ENCODE measurements at regions not wholly inside any gene's neighbourhood (a gene's known extent, or its start where the extent isn't known, plus 50 kb on each side); places are given as distances from the start of the nearest gene placed in this dataset.

- TF ChIP-seq, protein P1, sequence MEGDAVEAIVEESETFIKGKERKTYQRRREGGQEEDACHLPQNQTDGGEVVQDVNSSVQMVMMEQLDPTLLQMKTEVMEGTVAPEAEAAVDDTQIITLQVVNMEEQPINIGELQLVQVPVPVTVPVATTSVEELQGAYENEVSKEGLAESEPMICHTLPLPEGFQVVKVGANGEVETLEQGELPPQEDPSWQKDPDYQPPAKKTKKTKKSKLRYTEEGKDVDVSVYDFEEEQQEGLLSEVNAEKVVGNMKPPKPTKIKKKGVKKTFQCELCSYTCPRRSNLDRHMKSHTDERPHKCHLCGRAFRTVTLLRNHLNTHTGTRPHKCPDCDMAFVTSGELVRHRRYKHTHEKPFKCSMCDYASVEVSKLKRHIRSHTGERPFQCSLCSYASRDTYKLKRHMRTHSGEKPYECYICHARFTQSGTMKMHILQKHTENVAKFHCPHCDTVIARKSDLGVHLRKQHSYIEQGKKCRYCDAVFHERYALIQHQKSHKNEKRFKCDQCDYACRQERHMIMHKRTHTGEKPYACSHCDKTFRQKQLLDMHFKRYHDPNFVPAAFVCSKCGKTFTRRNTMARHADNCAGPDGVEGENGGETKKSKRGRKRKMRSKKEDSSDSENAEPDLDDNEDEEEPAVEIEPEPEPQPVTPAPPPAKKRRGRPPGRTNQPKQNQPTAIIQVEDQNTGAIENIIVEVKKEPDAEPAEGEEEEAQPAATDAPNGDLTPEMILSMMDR (IDR thresholded peaks at IDR 0.05), result no peak
- Histone ChIP-seq H3K27ac (no peak overlapping the region), H3K36me3 (no peaks in the 10 kb centered on the region), H3K4me3 (no peak overlapping the region), H3K9me3 (peaks cover 0 to 5% (median 0%) of the 10 kb centered on the region in 11 donors), H3K4me1 (peaks cover 0 to 18% (median 3%) of the 10 kb centered on the region in 9 donors), H3K27me3 (peaks cover 0 to 3% (median 0%) of the 10 kb centered on the region in 7 donors)
- DNase-seq (no peak), ATAC-seq (no peak)
- WGBS, 2 donors, result 78 to 85% methylated on average over 10 of the region's 10 CpGs
- intact Hi-C loops (cut with DNase I), result no loop called here
Measured at GRCh38 chr9:86594724-86595123, 240.5 kb upstream of the TUT7 start.

DNA sequence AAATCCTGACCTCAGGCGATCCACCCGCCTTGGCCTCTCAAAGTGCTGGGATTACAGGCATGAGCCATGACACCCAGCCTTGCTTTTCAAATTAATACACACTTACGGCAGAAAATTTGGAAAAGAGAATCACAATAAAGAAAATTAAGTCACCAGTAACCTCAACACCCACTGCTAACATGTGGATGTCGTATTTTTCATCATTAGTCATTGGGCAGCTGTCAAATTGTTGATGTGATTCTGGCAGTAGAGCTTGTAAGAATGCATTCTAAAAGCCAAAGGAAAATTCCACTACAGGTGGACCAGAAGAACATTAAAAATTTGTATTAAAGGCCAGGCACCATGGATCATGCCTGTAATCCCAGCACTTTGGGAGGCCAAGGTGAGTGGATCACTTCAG, 237.3 kb upstream of the TUT7 start:
- H3K27ac ChIP-seq, result no peak overlapping the region
- intact Hi-C loops (cut with DNase I), result no loop called here
- DNase-seq (no peak), ATAC-seq (no peak)
- peaks cover 0 to 2% (median 0%) of the 10 kb centered on the region in 7 donors for H3K27me3 ChIP-seq
- 84 to 93% methylated on average over 4 of the region's 4 CpGs for WGBS, 2 donors
- no peak overlapping the region for H3K4me3 ChIP-seq
- H3K4me1 ChIP-seq, result no peaks in the 10 kb centered on the region
- TF ChIP-seq, protein P1 (IDR thresholded peaks at IDR 0.05), result no peak
- no peaks in the 10 kb centered on the region for H3K36me3 ChIP-seq
- H3K9me3 ChIP-seq, result no peaks in the 10 kb centered on the region

- Histone ChIP-seq H3K9me3 (no peaks in the 10 kb centered on the region), H3K36me3 (no peaks in the 10 kb centered on the region), H3K27me3 (peaks cover 0 to 4% (median 0%) of the 10 kb centered on the region in 7 donors), H3K4me3 (no peak overlapping the region), H3K27ac (no peak overlapping the region), H3K4me1 (no peaks in the 10 kb centered on the region)
- intact Hi-C loops (cut with DNase I), result no loop called here
- ATAC-seq (no peak), DNase-seq (no peak)
- 92 to 94% methylated on average over 11 of the region's 11 CpGs for WGBS, 2 donors
- TF ChIP-seq, protein P1 (IDR thresholded peaks at IDR 0.05), result no peak
Measured at GRCh38 chr9:86589730-86590129, 235.5 kb upstream of the TUT7 start.

GRCh38 chr9:86589273-86589672, 235.1 kb upstream of the TUT7 start:
- H3K9me3 ChIP-seq, result no peaks in the 10 kb centered on the region
- no peak overlapping the region for H3K27ac ChIP-seq
- TF ChIP-seq, protein P1 (IDR thresholded peaks at IDR 0.05), result no peak
- no peaks in the 10 kb centered on the region for H3K36me3 ChIP-seq
- H3K4me3 ChIP-seq, result no peak overlapping the region
- DNase-seq (no peak), ATAC-seq (no peak)
- WGBS, 2 donors, result 90 to 91% methylated on average over 6 of the region's 6 CpGs
- intact Hi-C loops (cut with DNase I), result no loop called here
- peaks cover 0 to 4% (median 0%) of the 10 kb centered on the region in 7 donors for H3K27me3 ChIP-seq
- no peaks in the 10 kb centered on the region for H3K4me1 ChIP-seq

Measured in heart right ventricle (tissue), 16 donors.